ENCODE measurements at regions not wholly inside any gene's neighbourhood (a gene's known extent, or its start where the extent isn't known, plus 50 kb on each side); places are given as distances from the start of the nearest gene placed in this dataset.

- H3K4me1 ChIP-seq (ENCODE audit: insufficient read depth, low read length, poor library complexity, severe bottlenecking): no peaks in the 10 kb centered on the region
- intact Hi-C loops (cut with micrococcal nuclease; ENCODE audit: unreplicated experiment): no loop called here
- CTCF ChIA-PET: no interaction called here
- DNase-seq (ENCODE audit: low spot score): no peak
- POLR2A ChIA-PET (ENCODE audit: low non-redundant PET): no interaction called here
- no peaks in the 10 kb centered on the region for H3K36me3 ChIP-seq (ENCODE audit: insufficient read depth, low read length, poor library complexity, severe bottlenecking)
- no peak overlapping the region for H3K27ac ChIP-seq (ENCODE audit: low read depth, low read length, poor library complexity, severe bottlenecking)
- H3K27me3 ChIP-seq (replicated peaks; ENCODE audit: insufficient read depth, low read depth, low read length, poor library complexity): peaks cover 40% of the 10 kb centered on the region
- TF ChIP-seq CTCF (conservative IDR thresholded peaks at IDR 0.05; ENCODE audit: low read depth, low read length) (no peak), EZH2 (IDR thresholded peaks at IDR 0.05; ENCODE audit: borderline replicate concordance, low read depth, low read length, poor library complexity, severe bottlenecking) (no peak)
- no peaks in the 10 kb centered on the region for H3K9me3 ChIP-seq (ENCODE audit: low read depth, low read length, poor library complexity, severe bottlenecking)
- no peak overlapping the region for H3K4me3 ChIP-seq (ENCODE audit: low read depth, low read length, poor library complexity, severe bottlenecking)
- BruUV-seq (replicated peaks): no TSS peak
Observed at GRCh38 chr5:60377826-60378225, 322.1 kb downstream of the DEPDC1B start.

- Histone ChIP-seq H3K9me3 (ENCODE audit: low read depth, low read length, poor library complexity, severe bottlenecking) (no peaks in the 10 kb centered on the region), H3K27me3 (replicated peaks; ENCODE audit: insufficient read depth, low read depth, low read length, poor library complexity) (peaks cover 32% of the 10 kb centered on the region), H3K36me3 (ENCODE audit: insufficient read depth, low read length, poor library complexity, severe bottlenecking) (no peaks in the 10 kb centered on the region), H3K27ac (ENCODE audit: low read depth, low read length, poor library complexity, severe bottlenecking) (no peak overlapping the region), H3K4me1 (ENCODE audit: insufficient read depth, low read length, poor library complexity, severe bottlenecking) (no peaks in the 10 kb centered on the region), H3K4me3 (ENCODE audit: low read depth, low read length, poor library complexity, severe bottlenecking) (no peak overlapping the region)
- BruUV-seq (replicated peaks): no TSS peak
- ChIA-PET CTCF (interaction anchor here (0.5 kb wide), 1 partner anchor 790 kb away, joined by 4 read pairs; no protein-coding TSS in a partner anchor), POLR2A (ENCODE audit: low non-redundant PET) (interaction anchor here (0.6 kb wide), 1 partner anchor 36 kb away, joined by 3 read pairs; no protein-coding TSS in a partner anchor)
- TF ChIP-seq EZH2 (IDR thresholded peaks at IDR 0.05; ENCODE audit: borderline replicate concordance, low read depth, low read length, poor library complexity, severe bottlenecking) (no peak), CTCF (conservative IDR thresholded peaks at IDR 0.05; ENCODE audit: low read depth, low read length) (no peak)
- DNase-seq (ENCODE audit: low spot score): no peak
- intact Hi-C loops (cut with micrococcal nuclease; ENCODE audit: unreplicated experiment): no loop called here
Observed at GRCh38 chr5:60376860-60377259, 323.1 kb downstream of the DEPDC1B start.

- ChIA-PET CTCF (no interaction called here), POLR2A (ENCODE audit: low non-redundant PET) (no interaction called here)
- intact Hi-C loops (cut with micrococcal nuclease; ENCODE audit: unreplicated experiment): no loop called here
- H3K27me3 ChIP-seq (replicated peaks; ENCODE audit: insufficient read depth, low read depth, low read length, poor library complexity): peaks cover 13% of the 10 kb centered on the region
- no TSS peak for BruUV-seq (replicated peaks)
- DNase-seq (ENCODE audit: low spot score): no peak
- H3K4me3 ChIP-seq (ENCODE audit: low read depth, low read length, poor library complexity, severe bottlenecking): no peak overlapping the region
- H3K9me3 ChIP-seq (ENCODE audit: low read depth, low read length, poor library complexity, severe bottlenecking): no peaks in the 10 kb centered on the region
- H3K4me1 ChIP-seq (ENCODE audit: insufficient read depth, low read length, poor library complexity, severe bottlenecking): no peaks in the 10 kb centered on the region
- H3K27ac ChIP-seq (ENCODE audit: low read depth, low read length, poor library complexity, severe bottlenecking): no peak overlapping the region
- TF ChIP-seq CTCF (conservative IDR thresholded peaks at IDR 0.05; ENCODE audit: low read depth, low read length): no peak
- TF ChIP-seq EZH2 (IDR thresholded peaks at IDR 0.05; ENCODE audit: borderline replicate concordance, low read depth, low read length, poor library complexity, severe bottlenecking): no peak
- H3K36me3 ChIP-seq (ENCODE audit: insufficient read depth, low read length, poor library complexity, severe bottlenecking): no peaks in the 10 kb centered on the region
Observed at GRCh38 chr5:60374409-60374808, 325.6 kb downstream of the DEPDC1B start.

All from A673 (cell line).